ENCODE measurements at regions not wholly inside any gene's neighbourhood (a gene's known extent, or its start where the extent isn't known, plus 50 kb on each side); places are given as distances from the start of the nearest gene placed in this dataset.

DNA sequence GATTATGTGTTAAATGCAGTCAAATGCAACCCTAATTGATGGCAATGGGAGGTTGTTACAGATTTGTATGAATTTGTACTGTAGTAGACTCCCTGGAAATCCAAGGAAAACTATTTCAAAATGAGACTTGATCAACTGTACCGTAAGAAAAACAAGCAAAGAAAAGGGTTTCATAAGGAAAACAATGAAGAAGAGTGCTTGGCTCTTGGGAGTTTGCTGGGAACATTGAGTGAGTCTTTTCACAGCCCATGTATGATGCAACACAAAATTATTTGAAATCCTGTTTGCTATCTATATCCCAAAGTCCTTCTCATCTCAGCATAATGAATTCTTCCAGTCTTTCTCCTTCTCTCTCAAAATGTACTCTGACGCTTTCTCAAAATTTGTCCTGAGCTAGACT is 67.0 kb upstream of the OSR1 start:
- TF ChIP-seq TCF7L2 (IDR thresholded peaks at IDR 0.05; ENCODE audit: low read depth, low read length) (no peak), SIN3A (IDR thresholded peaks at IDR 0.05; ENCODE audit: borderline replicate concordance, insufficient read depth, low read depth, low read length) (no peak), POLR2AphosphoS5 (IDR thresholded peaks at IDR 0.05; ENCODE audit: low read depth, low read length) (no peak)
- TF ChIP-seq, protein P1, sequence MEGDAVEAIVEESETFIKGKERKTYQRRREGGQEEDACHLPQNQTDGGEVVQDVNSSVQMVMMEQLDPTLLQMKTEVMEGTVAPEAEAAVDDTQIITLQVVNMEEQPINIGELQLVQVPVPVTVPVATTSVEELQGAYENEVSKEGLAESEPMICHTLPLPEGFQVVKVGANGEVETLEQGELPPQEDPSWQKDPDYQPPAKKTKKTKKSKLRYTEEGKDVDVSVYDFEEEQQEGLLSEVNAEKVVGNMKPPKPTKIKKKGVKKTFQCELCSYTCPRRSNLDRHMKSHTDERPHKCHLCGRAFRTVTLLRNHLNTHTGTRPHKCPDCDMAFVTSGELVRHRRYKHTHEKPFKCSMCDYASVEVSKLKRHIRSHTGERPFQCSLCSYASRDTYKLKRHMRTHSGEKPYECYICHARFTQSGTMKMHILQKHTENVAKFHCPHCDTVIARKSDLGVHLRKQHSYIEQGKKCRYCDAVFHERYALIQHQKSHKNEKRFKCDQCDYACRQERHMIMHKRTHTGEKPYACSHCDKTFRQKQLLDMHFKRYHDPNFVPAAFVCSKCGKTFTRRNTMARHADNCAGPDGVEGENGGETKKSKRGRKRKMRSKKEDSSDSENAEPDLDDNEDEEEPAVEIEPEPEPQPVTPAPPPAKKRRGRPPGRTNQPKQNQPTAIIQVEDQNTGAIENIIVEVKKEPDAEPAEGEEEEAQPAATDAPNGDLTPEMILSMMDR (IDR thresholded peaks at IDR 0.05): no peak
